ENCODE measurements at regions not wholly inside any gene's neighbourhood (a gene's known extent, or its start where the extent isn't known, plus 50 kb on each side); places are given as distances from the start of the nearest gene placed in this dataset.

- Histone ChIP-seq H3K9me3 (ENCODE audit: low read length) (no peaks in the 10 kb centered on the region), H3K36me3 (ENCODE audit: insufficient read depth, low read length) (no peaks in the 10 kb centered on the region), H3K27ac (ENCODE audit: low read depth, low read length) (no peak overlapping the region), H3K27me3 (ENCODE audit: insufficient read depth, low read length, poor library complexity, severe bottlenecking) (no peaks in the 10 kb centered on the region), H3K4me3 (ENCODE audit: low read length) (no peak overlapping the region), H3K4me1 (ENCODE audit: insufficient read depth, low read length) (no peaks in the 10 kb centered on the region)
- Mint-ChIP-seq H3K27me3 (no peaks in the 10 kb centered on the region), H3K4me3 (no peak overlapping the region), H3K4me1 (no peaks in the 10 kb centered on the region), H3K9me3 (peaks cover 0 to 7% (median 3%) of the 10 kb centered on the region in 5 donors), H3K36me3 (no peaks in the 10 kb centered on the region), H3K27ac (no peak overlapping the region)
- POLR2A ChIA-PET, result no interaction called here
- DNase-seq, result no peak
- CTCF ChIA-PET, result no interaction called here
Observed at GRCh38 chr12:20011200-20011599, 357.1 kb upstream of the PDE3A start.

GRCh38 chr12:20017802-20018201, 350.5 kb upstream of the PDE3A start:
- Histone ChIP-seq H3K9me3 (ENCODE audit: low read length) (no peaks in the 10 kb centered on the region), H3K4me3 (ENCODE audit: low read length) (no peak overlapping the region), H3K27me3 (ENCODE audit: insufficient read depth, low read length, poor library complexity, severe bottlenecking) (no peaks in the 10 kb centered on the region), H3K4me1 (ENCODE audit: insufficient read depth, low read length) (no peaks in the 10 kb centered on the region), H3K36me3 (ENCODE audit: insufficient read depth, low read length) (no peaks in the 10 kb centered on the region), H3K27ac (ENCODE audit: low read depth, low read length) (no peak overlapping the region)
- Mint-ChIP-seq H3K4me1 (no peaks in the 10 kb centered on the region), H3K27me3 (peaks cover 0 to 3% of the 10 kb centered on the region in 2 donors), H3K36me3 (no peaks in the 10 kb centered on the region), H3K4me3 (no peak overlapping the region), H3K27ac (no peak overlapping the region), H3K9me3 (peaks cover 0 to 7% (median 0%) of the 10 kb centered on the region in 5 donors)
- CTCF ChIA-PET, result no interaction called here
- POLR2A ChIA-PET, result no interaction called here
- DNase-seq, result no peak

- CTCF ChIA-PET, result no interaction called here
- no peaks in the 10 kb centered on the region for H3K36me3 Mint-ChIP-seq
Observed at GRCh38 chr12:20018406-20018805, 349.9 kb upstream of the PDE3A start.

GRCh38 chr12:20024194-20024593, 344.1 kb upstream of the PDE3A start:
- DNase-seq, result no peak
- H3K27ac ChIP-seq (ENCODE audit: low read depth, low read length), result no peak overlapping the region
- Mint-ChIP-seq H3K9me3 (peaks cover 0 to 2% (median 0%) of the 10 kb centered on the region in 5 donors), H3K27ac (no peak overlapping the region), H3K36me3 (no peaks in the 10 kb centered on the region), H3K4me3 (no peak overlapping the region), H3K4me1 (no peaks in the 10 kb centered on the region), H3K27me3 (peaks cover 0 to 3% of the 10 kb centered on the region in 2 donors)
- ChIA-PET POLR2A (no interaction called here), CTCF (no interaction called here)
- H3K27me3 ChIP-seq (ENCODE audit: insufficient read depth, low read length, poor library complexity, severe bottlenecking), result no peaks in the 10 kb centered on the region
- no peaks in the 10 kb centered on the region for H3K9me3 ChIP-seq (ENCODE audit: low read length)
- H3K4me3 ChIP-seq (ENCODE audit: low read length), result no peak overlapping the region
- no peaks in the 10 kb centered on the region for H3K36me3 ChIP-seq (ENCODE audit: insufficient read depth, low read length)
- H3K4me1 ChIP-seq (ENCODE audit: insufficient read depth, low read length), result no peaks in the 10 kb centered on the region

More at GRCh38 chr12:20018406-20018805, 349.9 kb upstream of the PDE3A start:
- Histone ChIP-seq H3K36me3 (ENCODE audit: insufficient read depth, low read length) (no peaks in the 10 kb centered on the region), H3K4me3 (ENCODE audit: low read length) (no peak overlapping the region), H3K27ac (ENCODE audit: low read depth, low read length) (no peak overlapping the region), H3K9me3 (ENCODE audit: low read length) (no peaks in the 10 kb centered on the region), H3K27me3 (ENCODE audit: insufficient read depth, low read length, poor library complexity, severe bottlenecking) (no peaks in the 10 kb centered on the region), H3K4me1 (ENCODE audit: insufficient read depth, low read length) (no peaks in the 10 kb centered on the region)
- H3K4me1 Mint-ChIP-seq, result no peaks in the 10 kb centered on the region
- peaks cover 0 to 5% (median 0%) of the 10 kb centered on the region in 5 donors for H3K9me3 Mint-ChIP-seq
- peaks cover 0 to 3% of the 10 kb centered on the region in 2 donors for H3K27me3 Mint-ChIP-seq
- no peak for DNase-seq
- no peak overlapping the region for H3K4me3 Mint-ChIP-seq
- POLR2A ChIA-PET, result no interaction called here
- no peak overlapping the region for H3K27ac Mint-ChIP-seq

- Histone ChIP-seq H3K4me3 (ENCODE audit: low read length) (no peak overlapping the region), H3K4me1 (ENCODE audit: insufficient read depth, low read length) (no peaks in the 10 kb centered on the region), H3K27ac (ENCODE audit: low read depth, low read length) (no peak overlapping the region), H3K9me3 (ENCODE audit: low read length) (no peaks in the 10 kb centered on the region), H3K36me3 (ENCODE audit: insufficient read depth, low read length) (no peaks in the 10 kb centered on the region), H3K27me3 (ENCODE audit: insufficient read depth, low read length, poor library complexity, severe bottlenecking) (no peaks in the 10 kb centered on the region)
- CTCF ChIA-PET, result no interaction called here
- Mint-ChIP-seq H3K36me3 (no peaks in the 10 kb centered on the region), H3K27ac (no peak overlapping the region), H3K4me1 (no peaks in the 10 kb centered on the region), H3K4me3 (no peak overlapping the region), H3K27me3 (peaks cover 0 to 5% of the 10 kb centered on the region in 2 donors), H3K9me3 (peaks cover 0 to 2% (median 0%) of the 10 kb centered on the region in 5 donors)
- POLR2A ChIA-PET, result no interaction called here
- no peak for DNase-seq
Observed at GRCh38 chr12:20028033-20028432, 340.3 kb upstream of the PDE3A start.

- Mint-ChIP-seq H3K27me3 (peaks cover 0 to 5% of the 10 kb centered on the region in 2 donors), H3K9me3 (peaks cover 0 to 2% (median 0%) of the 10 kb centered on the region in 5 donors), H3K4me3 (no peak overlapping the region), H3K27ac (no peak overlapping the region), H3K4me1 (no peaks in the 10 kb centered on the region), H3K36me3 (no peaks in the 10 kb centered on the region)
- Histone ChIP-seq H3K27ac (ENCODE audit: low read depth, low read length) (no peak overlapping the region), H3K4me1 (ENCODE audit: insufficient read depth, low read length) (no peaks in the 10 kb centered on the region), H3K9me3 (ENCODE audit: low read length) (no peaks in the 10 kb centered on the region), H3K27me3 (ENCODE audit: insufficient read depth, low read length, poor library complexity, severe bottlenecking) (no peaks in the 10 kb centered on the region), H3K4me3 (ENCODE audit: low read length) (no peak overlapping the region), H3K36me3 (ENCODE audit: insufficient read depth, low read length) (no peaks in the 10 kb centered on the region)
- POLR2A ChIA-PET, result no interaction called here
- CTCF ChIA-PET, result no interaction called here
- no peak for DNase-seq
Observed at GRCh38 chr12:20030826-20031225, 337.5 kb upstream of the PDE3A start.

- Histone ChIP-seq H3K9me3 (ENCODE audit: low read length) (no peaks in the 10 kb centered on the region), H3K27me3 (ENCODE audit: insufficient read depth, low read length, poor library complexity, severe bottlenecking) (no peaks in the 10 kb centered on the region), H3K4me3 (ENCODE audit: low read length) (no peak overlapping the region), H3K36me3 (ENCODE audit: insufficient read depth, low read length) (no peaks in the 10 kb centered on the region), H3K4me1 (ENCODE audit: insufficient read depth, low read length) (no peaks in the 10 kb centered on the region), H3K27ac (ENCODE audit: low read depth, low read length) (no peak overlapping the region)
- H3K27me3 Mint-ChIP-seq, result no peaks in the 10 kb centered on the region
- H3K4me3 Mint-ChIP-seq, result no peak overlapping the region
- H3K36me3 Mint-ChIP-seq, result no peaks in the 10 kb centered on the region
- H3K4me1 Mint-ChIP-seq, result no peaks in the 10 kb centered on the region
- POLR2A ChIA-PET, result no interaction called here
- CTCF ChIA-PET, result no interaction called here
- no peak overlapping the region for H3K27ac Mint-ChIP-seq
- DNase-seq, result no peak
- peaks cover 0 to 2% (median 0%) of the 10 kb centered on the region in 5 donors for H3K9me3 Mint-ChIP-seq
Observed at GRCh38 chr12:20039562-20039961, 328.8 kb upstream of the PDE3A start.

- no peaks in the 10 kb centered on the region for H3K27me3 Mint-ChIP-seq
- H3K4me3 Mint-ChIP-seq, result no peak overlapping the region
- Histone ChIP-seq H3K9me3 (ENCODE audit: low read length) (no peaks in the 10 kb centered on the region), H3K36me3 (ENCODE audit: insufficient read depth, low read length) (no peaks in the 10 kb centered on the region), H3K27ac (ENCODE audit: low read depth, low read length) (no peak overlapping the region), H3K4me1 (ENCODE audit: insufficient read depth, low read length) (no peaks in the 10 kb centered on the region), H3K27me3 (ENCODE audit: insufficient read depth, low read length, poor library complexity, severe bottlenecking) (no peaks in the 10 kb centered on the region), H3K4me3 (ENCODE audit: low read length) (no peak overlapping the region)
- no peaks in the 10 kb centered on the region for H3K36me3 Mint-ChIP-seq
- POLR2A ChIA-PET, result no interaction called here
- DNase-seq, result no peak
- peaks cover 0 to 2% (median 0%) of the 10 kb centered on the region in 5 donors for H3K9me3 Mint-ChIP-seq
- H3K4me1 Mint-ChIP-seq, result no peaks in the 10 kb centered on the region
- no peak overlapping the region for H3K27ac Mint-ChIP-seq
- CTCF ChIA-PET, result no interaction called here
Observed at GRCh38 chr12:20040184-20040583, 328.2 kb upstream of the PDE3A start.

GRCh38 chr12:20040831-20041230, 327.5 kb upstream of the PDE3A start:
- H3K9me3 Mint-ChIP-seq, result peaks cover 0 to 2% (median 0%) of the 10 kb centered on the region in 5 donors
- no peak overlapping the region for H3K27ac ChIP-seq (ENCODE audit: low read depth, low read length)
- no peak overlapping the region for H3K4me3 Mint-ChIP-seq
- H3K27me3 ChIP-seq (ENCODE audit: insufficient read depth, low read length, poor library complexity, severe bottlenecking), result no peaks in the 10 kb centered on the region
- no peaks in the 10 kb centered on the region for H3K36me3 ChIP-seq (ENCODE audit: insufficient read depth, low read length)
- no peak for DNase-seq
- H3K36me3 Mint-ChIP-seq, result no peaks in the 10 kb centered on the region
- H3K27me3 Mint-ChIP-seq, result no peaks in the 10 kb centered on the region
- no peak overlapping the region for H3K27ac Mint-ChIP-seq
- no peaks in the 10 kb centered on the region for H3K4me1 ChIP-seq (ENCODE audit: insufficient read depth, low read length)
- no peaks in the 10 kb centered on the region for H3K9me3 ChIP-seq (ENCODE audit: low read length)
- CTCF ChIA-PET, result no interaction called here
- POLR2A ChIA-PET, result no interaction called here
- no peaks in the 10 kb centered on the region for H3K4me1 Mint-ChIP-seq
- H3K4me3 ChIP-seq (ENCODE audit: low read length), result no peak overlapping the region
